Transverse colon (tissue), 4 donors: ENCODE measurements at regions not wholly inside any gene's neighbourhood (a gene's known extent, or its start where the extent isn't known, plus 50 kb on each side); places are given as distances from the start of the nearest gene placed in this dataset.

ENCODE experiments used
- DNase-seq: peaks from one replicate; pipeline ENCODE4 v3.0.0-alpha.2; 2019
- H3K27ac ChIP-seq, 4 donors: fragments of 200-600 bp; sonication (generic); 2 replicates each; pipeline ENCODE4 v1.5.1; 2016 to 2018; ENCODE audit warnings: inconsistent platforms in 4 of 4
- H3K27me3 ChIP-seq: fragments of 200-600 bp; sonication (generic); 2 replicates; pipeline ENCODE4 v1.5.1; 2017; ENCODE audit warnings: inconsistent platforms
- H3K36me3 ChIP-seq, 4 donors: fragments of 200-600 bp; sonication (generic); 2 replicates each; pipeline ENCODE4 v1.5.1; 2017 to 2019; ENCODE audit warnings: inconsistent platforms in 4 of 4
- H3K4me1 ChIP-seq, 4 donors: fragments of 200-600 bp; sonication (generic); 2 replicates each; pipeline ENCODE4 v1.5.1; 2017 to 2020; ENCODE audit warnings: inconsistent platforms in 4 of 4
- H3K4me3 ChIP-seq, 4 donors: fragments of 200-600 bp; sonication (generic); 1 replicate in 1 of 4; 2 replicates in 3 of 4; pipeline versions ENCODE4 v1.5.1 to v1.6.1; 2017 to 2019; ENCODE audit warnings: inconsistent platforms in 4 of 4
- H3K9me3 ChIP-seq, 2 donors: fragments of 200-600 bp; sonication (generic); 2 replicates each; pipeline ENCODE4 v1.5.1; 2017 to 2019; ENCODE audit warnings: inconsistent platforms in 2 of 2
- CTCF ChIP-seq, 5 experiments: fragments of 200-600 bp in 3 of 5; fragments of 450-650 bp in 2 of 5; sonication (generic) in 3 of 5; IDR thresholded peaks; 1 replicate in 2 of 5; 2 replicates in 3 of 5; pipeline ENCODE4 v1.5.1; 2016 to 2017; ENCODE audit warnings: antibody characterized with exemption in 5 of 5, inconsistent platforms in 3 of 5, mild to moderate bottlenecking in 2 of 5, moderate library complexity in 1 of 5
- EP300 ChIP-seq: sonication (generic); formaldehyde crosslinking; IDR thresholded peaks from one replicate; pipeline ENCODE4 v1.6.1; 2017; ENCODE audit warnings: antibody characterized with exemption, low read depth
- POLR2A ChIP-seq: fragments of 450-650 bp; IDR thresholded peaks from one replicate; pipeline ENCODE4 v1.6.1; 2016; ENCODE audit warnings: antibody characterized with exemption, mild to moderate bottlenecking, moderate library complexity
- POLR2AphosphoS5 ChIP-seq, 3 donors: sonication (generic); formaldehyde crosslinking; IDR thresholded peaks; one replicate each; pipeline ENCODE4 v1.6.1; 2016; ENCODE audit warnings: antibody characterized with exemption in 3 of 3
- WGBS, 2 donors: methylation state at CpG; one replicate each; pipeline ENCODE4 v1.1.5; 2018; ENCODE audit warnings: low coverage in 1 of 2; 5-methylcytosine and 5-hydroxymethylcytosine counted together
- in situ Hi-C, 4 donors: fragments of 200-750 bp; cut with MboI; loops; one replicate each; pipeline versions ENCODE4 v1.15.0 to v1.15.1; 2017; ENCODE audit warnings: low sequenced_read_pairs in 3 of 4, low pct_ligation_motif_present in 1 of 4, low pct_unique_long_range_greater_than_20kb in 1 of 4
- intact Hi-C: fragments of 100-400 bp; cut with DNase I; formaldehyde crosslinking; loops from one replicate; pipeline ENCODE4 v1.15.1; 2023; ENCODE audit warnings: low total_unique reads

GRCh38 chr2:185227391-185227790 is 511.2 kb upstream of the FSIP2 start:
- H3K36me3 ChIP-seq = no peaks in the 10 kb centered on the region
- no peaks in the 10 kb centered on the region for H3K4me1 ChIP-seq
- WGBS, 2 donors = 70 to 83% methylated on average over 3 of the region's 3 CpGs
- H3K4me3 ChIP-seq = no peak overlapping the region
- no peaks in the 10 kb centered on the region for H3K27me3 ChIP-seq
- H3K9me3 ChIP-seq = no peaks in the 10 kb centered on the region
- no peak overlapping the region for H3K27ac ChIP-seq
- DNase-seq = no peak
- in situ Hi-C loops (no loop called here), intact Hi-C loops (no loop called here)
- no peak for TF ChIP-seq POLR2AphosphoS5 (IDR thresholded peaks at IDR 0.05)
- TF ChIP-seq EP300 = no peak
- TF ChIP-seq POLR2A = no peak
- no peak for TF ChIP-seq CTCF (IDR thresholded peaks at IDR 0.05)

GRCh38 chr2:185239491-185239890 is 499.1 kb upstream of the FSIP2 start:
- no peaks in the 10 kb centered on the region for H3K36me3 ChIP-seq
- 59 to 88% methylated on average over 1 of the region's 1 CpG for WGBS, 2 donors
- TF ChIP-seq EP300 (no peak), POLR2AphosphoS5 (IDR thresholded peaks at IDR 0.05) (no peak), POLR2A (no peak), CTCF (IDR thresholded peaks at IDR 0.05) (no peak)
- H3K27ac ChIP-seq = no peak overlapping the region
- H3K9me3 ChIP-seq = peaks cover 0 to 7% of the 10 kb centered on the region in 2 donors
- in situ Hi-C loops (no loop called here), intact Hi-C loops (no loop called here)
- H3K27me3 ChIP-seq = no peaks in the 10 kb centered on the region
- H3K4me3 ChIP-seq = no peak overlapping the region
- no peak for DNase-seq
- no peaks in the 10 kb centered on the region for H3K4me1 ChIP-seq

- TF ChIP-seq CTCF (IDR thresholded peaks at IDR 0.05) = no peak
- TF ChIP-seq POLR2A = no peak
- no peak for TF ChIP-seq POLR2AphosphoS5 (IDR thresholded peaks at IDR 0.05)
- no peak for TF ChIP-seq EP300
- WGBS, 2 donors = 78 to 79% methylated on average over 4 of the region's 4 CpGs
- H3K27ac ChIP-seq = no peak overlapping the region
- no peak overlapping the region for H3K4me3 ChIP-seq
- in situ Hi-C loops = no loop called here
- peaks cover 0 to 6% of the 10 kb centered on the region in 2 donors for H3K9me3 ChIP-seq
- no peaks in the 10 kb centered on the region for H3K4me1 ChIP-seq
- no peaks in the 10 kb centered on the region for H3K36me3 ChIP-seq
- DNase-seq = no peak
- no peaks in the 10 kb centered on the region for H3K27me3 ChIP-seq
- intact Hi-C loops = no loop called here
These were observed 497.8 kb upstream of the FSIP2 start for GRCh38 chr2:185240796-185241195.

- in situ Hi-C loops (no loop called here), intact Hi-C loops (no loop called here)
- Histone ChIP-seq H3K27ac (no peak overlapping the region), H3K4me1 (no peaks in the 10 kb centered on the region), H3K4me3 (no peak overlapping the region), H3K36me3 (no peaks in the 10 kb centered on the region), H3K27me3 (no peaks in the 10 kb centered on the region), H3K9me3 (no peaks in the 10 kb centered on the region)
- WGBS, 2 donors = 81 to 84% methylated on average over 10 to 13 of the region's 13 CpGs
- no peak for TF ChIP-seq POLR2AphosphoS5 (IDR thresholded peaks at IDR 0.05)
- TF ChIP-seq POLR2A = no peak
- TF ChIP-seq CTCF (IDR thresholded peaks at IDR 0.05) = no peak
- TF ChIP-seq EP300 = no peak
- no peak for DNase-seq
These were observed 497.0 kb upstream of the FSIP2 start for GRCh38 chr2:185241556-185241955.
